Naive thymus-derived CD8-positive, alpha-beta T cell (primary cell): ENCODE measurements at regions not wholly inside any gene's neighbourhood (a gene's known extent, or its start where the extent isn't known, plus 50 kb on each side); places are given as distances from the start of the nearest gene placed in this dataset.

Source experiments
- ATAC-seq, 2 donors: fragments of 150-1000 bp; cut with Tn5 transposase in 1 of 2; sonication (Bioruptor Pico), chemical (Tn5 transposase) in 1 of 2; 1 replicate in 1 of 2; 2 replicates in 1 of 2; pipeline ENCODE4 v1.10.0; 2021; ENCODE audit warnings: mild to moderate bottlenecking in 2 of 2, moderate library complexity in 2 of 2
- POLR2A ChIA-PET: fragments of 350-600 bp; sonication (Branson Sonifier 250); formaldehyde crosslinking; loops from one replicate; lab custom pipeline; 2021; ENCODE audit warnings: antibody characterized with exemption; lab: Charles Lee
- DNase-seq, 10 donors: peaks; one replicate each; pipeline versions ENCODE4 v3.0.0 to v3.0.0-alpha.2; 2020 to 2022
- H3K27ac Mint-ChIP-seq, 10 donors: one replicate each; pipeline ENCODE4 v1.8.0; 2020 to 2022; ENCODE audit warnings: mild to moderate bottlenecking in 10 of 10, mixed read lengths in 10 of 10, moderate library complexity in 4 of 10, inconsistent platforms in 1 of 10
- H3K27me3 Mint-ChIP-seq, 5 donors: one replicate each; pipeline ENCODE4 v1.8.0; 2021 to 2022; ENCODE audit warnings: mixed read lengths in 5 of 5
- H3K36me3 Mint-ChIP-seq, 3 donors: one replicate each; pipeline ENCODE4 v1.8.0; 2020 to 2022; ENCODE audit warnings: mixed read lengths in 3 of 3, mild to moderate bottlenecking in 2 of 3, inconsistent platforms in 1 of 3
- H3K4me1 Mint-ChIP-seq, 4 donors: one replicate each; pipeline ENCODE4 v1.8.0; 2021 to 2022; ENCODE audit warnings: mixed read lengths in 4 of 4
- H3K4me3 Mint-ChIP-seq, 10 donors: one replicate each; pipeline ENCODE4 v1.8.0; 2020 to 2022; ENCODE audit warnings: mild to moderate bottlenecking in 10 of 10, mixed read lengths in 10 of 10, moderate library complexity in 6 of 10, inconsistent platforms in 1 of 10
- H3K9me3 Mint-ChIP-seq, 9 donors: one replicate each; pipeline ENCODE4 v1.8.0; 2020 to 2022; ENCODE audit warnings: mixed read lengths in 9 of 9, mild to moderate bottlenecking in 3 of 9, inconsistent platforms in 1 of 9, moderate library complexity in 1 of 9

DNA sequence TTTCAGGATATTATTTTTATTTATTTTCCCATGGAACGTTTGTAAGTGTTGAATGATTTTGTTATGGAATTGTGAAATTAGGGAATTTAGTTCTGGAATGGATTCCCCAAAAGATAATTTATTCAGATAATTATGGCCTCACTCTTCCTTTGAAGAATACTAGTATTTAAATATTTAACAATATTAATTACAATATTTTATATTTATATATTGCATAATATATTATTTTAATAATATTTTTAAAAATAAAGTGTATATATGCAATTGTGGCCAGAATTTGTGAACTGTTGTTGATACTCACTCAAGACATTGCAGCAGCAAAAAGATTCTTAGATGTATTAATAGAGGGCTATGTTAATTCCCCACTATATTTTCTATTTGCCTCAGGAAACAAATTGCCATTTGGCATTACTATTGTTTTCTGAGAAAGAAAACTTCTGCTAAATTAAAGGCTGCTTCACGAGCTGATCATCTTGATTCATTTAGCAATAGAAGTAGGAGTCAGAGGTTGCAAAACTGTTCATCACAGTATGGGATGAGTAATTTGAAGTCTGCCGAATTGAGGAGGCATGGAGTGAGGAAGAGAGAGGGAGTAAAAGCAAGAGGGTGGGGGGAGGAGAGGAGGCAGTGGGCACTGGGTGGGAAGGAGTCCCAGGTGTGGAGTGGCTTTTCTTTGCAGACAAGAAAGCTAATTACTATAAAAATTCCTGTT lies 729.2 kb downstream of the DHX35 start:
- peaks cover 0 to 5% (median 1%) of the 10 kb centered on the region in 5 donors for H3K27me3 Mint-ChIP-seq
- H3K9me3 Mint-ChIP-seq = peaks cover 0 to 8% (median 2%) of the 10 kb centered on the region in 9 donors
- ATAC-seq = no peak
- no peak for DNase-seq
- POLR2A ChIA-PET = no interaction called here
- H3K36me3 Mint-ChIP-seq = no peaks in the 10 kb centered on the region
- H3K4me1 Mint-ChIP-seq = no peaks in the 10 kb centered on the region
- H3K4me3 Mint-ChIP-seq = no peak overlapping the region
- no peak overlapping the region for H3K27ac Mint-ChIP-seq

DNA sequence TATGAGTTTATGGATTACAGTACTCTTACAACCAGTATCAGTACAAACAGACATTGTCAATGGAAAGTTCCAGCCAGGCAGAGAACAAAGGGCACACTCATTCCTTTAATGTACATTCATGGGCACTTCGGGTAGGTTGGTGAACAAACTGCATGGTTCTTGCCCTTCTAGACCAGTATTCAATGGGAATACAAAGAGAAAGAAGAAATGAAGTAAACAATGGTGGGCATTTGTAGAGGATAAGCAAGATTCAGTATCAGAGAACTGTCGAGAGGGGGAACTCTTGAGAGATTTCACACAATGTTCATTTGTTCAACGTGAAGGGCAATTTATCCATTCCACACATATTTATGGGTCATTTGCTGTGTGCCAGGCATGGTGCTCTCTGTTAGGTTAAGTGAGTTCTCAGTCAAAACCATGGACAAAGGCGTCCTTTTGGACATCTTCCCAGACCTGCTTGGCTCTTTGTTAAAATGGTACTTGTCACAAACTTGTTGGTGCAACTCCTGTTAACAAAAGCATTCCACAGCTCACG lies 714.8 kb downstream of the DHX35 start:
- peaks cover 0 to 6% (median 2%) of the 10 kb centered on the region in 5 donors for H3K27me3 Mint-ChIP-seq
- H3K36me3 Mint-ChIP-seq = no peaks in the 10 kb centered on the region
- no peak overlapping the region for H3K27ac Mint-ChIP-seq
- POLR2A ChIA-PET = no interaction called here
- no peaks in the 10 kb centered on the region for H3K4me1 Mint-ChIP-seq
- H3K9me3 Mint-ChIP-seq = peaks cover 0 to 20% (median 3%) of the 10 kb centered on the region in 9 donors
- DNase-seq = no peak
- no peak for ATAC-seq
- H3K4me3 Mint-ChIP-seq = no peak overlapping the region

DNA sequence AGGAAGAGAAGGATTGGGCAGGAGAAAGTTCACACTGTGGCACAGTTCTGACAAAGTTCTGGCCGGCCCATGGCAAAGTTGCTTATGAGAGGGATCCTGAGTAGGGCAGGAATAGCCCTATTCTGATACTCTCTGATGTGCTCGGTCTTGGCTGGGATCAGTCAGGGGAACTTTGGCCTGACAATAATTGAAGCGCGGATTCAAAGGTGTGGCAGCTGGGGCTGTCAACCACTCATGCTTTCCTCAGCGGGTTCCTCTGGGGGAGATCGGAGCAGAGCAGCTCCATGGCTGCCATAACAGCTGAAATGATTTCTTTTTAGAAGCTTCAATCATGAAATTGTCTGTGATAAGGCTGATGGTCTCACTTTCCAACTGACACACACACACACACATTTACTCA lies 714.1 kb downstream of the DHX35 start:
- POLR2A ChIA-PET = no interaction called here
- Mint-ChIP-seq H3K36me3 (no peaks in the 10 kb centered on the region), H3K27me3 (peaks cover 0 to 8% (median 2%) of the 10 kb centered on the region in 5 donors), H3K27ac (no peak overlapping the region), H3K4me3 (no peak overlapping the region), H3K4me1 (no peaks in the 10 kb centered on the region), H3K9me3 (peaks cover 0 to 20% (median 2%) of the 10 kb centered on the region in 9 donors)
- DNase-seq (no peak), ATAC-seq (no peak)

DNA sequence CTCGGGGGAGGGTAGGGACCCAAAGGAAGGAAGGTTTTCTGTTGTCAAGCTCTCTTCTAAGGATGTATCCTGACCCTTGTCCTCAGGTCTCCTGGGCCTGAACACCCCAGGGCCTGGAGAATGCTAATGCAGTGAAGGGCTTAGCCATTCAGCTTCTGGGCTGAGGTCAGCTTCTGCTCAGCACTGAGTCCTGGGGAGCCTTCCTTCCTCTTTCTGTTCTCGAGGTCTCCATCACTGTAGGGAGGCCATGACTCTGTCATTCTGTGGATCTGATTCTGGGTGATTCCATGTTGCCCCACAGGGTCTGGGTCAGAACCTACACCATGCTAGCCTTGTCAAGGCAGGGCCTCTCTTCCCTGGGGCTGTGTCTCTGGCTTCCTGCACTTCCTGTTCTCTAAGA lies 712.7 kb downstream of the DHX35 start:
- POLR2A ChIA-PET = no interaction called here
- H3K27me3 Mint-ChIP-seq = peaks cover 0 to 9% (median 0%) of the 10 kb centered on the region in 5 donors
- DNase-seq = no peak
- H3K4me3 Mint-ChIP-seq = no peak overlapping the region
- H3K27ac Mint-ChIP-seq = no peak overlapping the region
- no peaks in the 10 kb centered on the region for H3K36me3 Mint-ChIP-seq
- no peaks in the 10 kb centered on the region for H3K4me1 Mint-ChIP-seq
- ATAC-seq = no peak
- peaks cover 0 to 9% (median 0%) of the 10 kb centered on the region in 9 donors for H3K9me3 Mint-ChIP-seq

DNA sequence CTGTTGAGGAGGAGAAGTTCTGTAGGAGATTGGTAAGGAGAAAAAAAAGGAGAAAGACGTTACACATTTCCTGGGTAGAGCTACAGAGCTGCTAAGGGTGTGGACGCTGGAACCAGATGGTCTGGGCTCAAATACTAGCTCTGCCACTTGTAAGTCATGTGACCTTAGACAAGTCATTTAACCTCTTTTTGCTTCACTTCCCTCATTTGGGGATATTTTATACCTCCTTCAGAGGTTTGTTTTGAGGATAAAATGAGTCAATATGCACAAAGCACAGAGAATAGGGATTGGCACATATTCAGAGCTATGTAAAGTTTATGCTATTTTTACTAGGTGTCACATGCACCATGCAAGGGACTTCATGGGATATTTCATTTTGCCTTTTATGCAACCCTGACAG lies 708.8 kb downstream of the DHX35 start:
- Mint-ChIP-seq H3K4me1 (no peaks in the 10 kb centered on the region), H3K36me3 (no peaks in the 10 kb centered on the region), H3K4me3 (no peak overlapping the region), H3K9me3 (peaks cover 0 to 2% (median 0%) of the 10 kb centered on the region in 9 donors), H3K27me3 (peaks cover 0 to 9% (median 0%) of the 10 kb centered on the region in 5 donors), H3K27ac (no peak overlapping the region)
- DNase-seq (no peak), ATAC-seq (no peak)
- POLR2A ChIA-PET = no interaction called here

DNA sequence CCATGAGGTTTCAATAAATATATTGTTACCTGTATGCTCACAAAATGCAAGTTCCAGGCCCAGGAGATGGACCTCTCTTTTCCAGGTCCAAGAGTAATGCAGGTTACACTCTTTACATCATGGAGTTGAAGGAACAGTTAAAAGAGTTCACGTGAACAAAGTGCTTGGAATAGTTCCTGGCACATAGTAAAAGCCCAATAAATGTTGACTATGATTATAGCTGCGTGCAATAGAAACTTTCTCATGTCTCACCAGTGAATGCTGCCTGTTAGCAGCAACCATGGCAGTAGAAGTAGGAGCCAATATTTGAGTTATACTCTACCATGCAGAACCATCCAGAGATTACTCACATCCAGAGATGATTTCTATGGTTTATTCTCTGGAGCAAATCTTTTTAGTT lies 707.5 kb downstream of the DHX35 start:
- Mint-ChIP-seq H3K27me3 (peaks cover 0 to 18% (median 5%) of the 10 kb centered on the region in 5 donors), H3K9me3 (peaks cover 0 to 2% (median 0%) of the 10 kb centered on the region in 9 donors), H3K4me1 (no peaks in the 10 kb centered on the region), H3K36me3 (no peaks in the 10 kb centered on the region), H3K27ac (no peak overlapping the region), H3K4me3 (no peak overlapping the region)
- POLR2A ChIA-PET = no interaction called here
- DNase-seq = no peak
- no peak for ATAC-seq

DNA sequence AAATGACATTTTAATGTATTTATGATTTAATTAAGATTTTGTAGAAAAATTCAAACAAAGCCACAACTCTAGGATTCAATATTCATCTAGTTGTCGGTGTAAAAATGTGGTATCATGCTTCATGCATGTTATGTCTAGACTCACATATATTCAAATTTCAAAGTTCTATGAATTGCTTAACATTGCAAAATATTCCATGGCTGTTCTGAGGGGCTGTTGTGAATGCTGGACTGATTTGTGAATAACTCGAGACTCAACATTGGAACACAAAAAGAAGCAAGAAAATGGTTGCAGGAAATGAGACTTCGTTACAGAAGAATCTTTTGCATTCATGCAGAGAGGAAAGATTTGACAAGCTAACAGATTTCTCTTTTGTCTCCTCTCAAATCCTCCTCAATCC lies 705.9 kb downstream of the DHX35 start:
- ATAC-seq = no peak
- Mint-ChIP-seq H3K36me3 (no peaks in the 10 kb centered on the region), H3K4me3 (no peak overlapping the region), H3K27ac (no peak overlapping the region), H3K4me1 (no peaks in the 10 kb centered on the region), H3K27me3 (peaks cover 0 to 21% (median 7%) of the 10 kb centered on the region in 5 donors), H3K9me3 (peaks cover 0 to 3% (median 0%) of the 10 kb centered on the region in 9 donors)
- POLR2A ChIA-PET = no interaction called here
- DNase-seq = no peak

DNA sequence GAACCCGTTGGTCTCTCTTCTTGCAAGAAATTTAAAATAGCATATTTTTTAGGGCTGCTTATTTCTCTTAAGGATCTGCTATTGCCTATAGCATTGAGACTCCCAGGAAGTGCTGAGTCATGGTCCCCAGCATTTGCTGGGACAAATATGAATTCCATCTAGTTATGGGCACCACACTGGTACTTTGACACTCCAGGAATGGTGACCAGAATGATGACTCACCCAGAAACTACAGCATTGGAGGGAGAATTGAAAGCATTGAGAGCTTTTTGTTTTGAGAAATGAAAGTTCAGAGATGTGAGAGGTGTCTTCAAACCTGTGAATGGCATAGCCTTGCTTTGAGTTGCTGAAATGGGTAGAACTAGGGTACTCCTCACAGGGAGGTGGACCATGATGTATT lies 699.7 kb downstream of the DHX35 start:
- Mint-ChIP-seq H3K9me3 (peaks cover 0 to 9% (median 0%) of the 10 kb centered on the region in 9 donors), H3K27me3 (peaks cover 0 to 30% (median 9%) of the 10 kb centered on the region in 5 donors)
- DNase-seq = no peak

DNA sequence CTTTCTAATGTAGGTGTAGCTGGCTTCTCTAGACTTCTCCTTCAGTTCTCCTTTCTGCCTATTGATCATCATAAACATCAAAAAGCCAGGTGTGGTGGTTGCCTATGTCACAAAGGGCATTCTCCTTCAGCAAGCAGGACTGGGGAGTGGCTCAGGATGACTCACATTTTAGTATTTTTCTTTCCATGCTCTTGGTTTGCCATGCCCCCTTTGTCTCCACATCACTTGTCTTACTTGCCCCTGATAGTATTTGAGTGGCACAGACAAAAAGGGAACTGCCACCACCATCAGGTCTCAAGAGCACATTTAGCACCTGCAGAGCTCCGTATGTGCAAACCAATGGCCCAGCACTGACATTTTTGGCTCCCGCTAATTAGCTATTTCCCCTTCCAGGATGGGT lies 698.8 kb downstream of the DHX35 start:
- POLR2A ChIA-PET = no interaction called here
- Mint-ChIP-seq H3K27me3 (peaks cover 0 to 25% (median 9%) of the 10 kb centered on the region in 5 donors), H3K4me3 (no peak overlapping the region), H3K27ac (no peak overlapping the region), H3K36me3 (no peaks in the 10 kb centered on the region), H3K4me1 (no peaks in the 10 kb centered on the region), H3K9me3 (peaks cover 0 to 9% (median 0%) of the 10 kb centered on the region in 9 donors)
- ATAC-seq (no peak), DNase-seq (no peak)

More for the DNA sequence above, 699.7 kb downstream of the DHX35 start:
- no peak for ATAC-seq
- Mint-ChIP-seq H3K27ac (no peak overlapping the region), H3K36me3 (no peaks in the 10 kb centered on the region), H3K4me3 (no peak overlapping the region), H3K4me1 (no peaks in the 10 kb centered on the region)
- POLR2A ChIA-PET = no interaction called here

DNA sequence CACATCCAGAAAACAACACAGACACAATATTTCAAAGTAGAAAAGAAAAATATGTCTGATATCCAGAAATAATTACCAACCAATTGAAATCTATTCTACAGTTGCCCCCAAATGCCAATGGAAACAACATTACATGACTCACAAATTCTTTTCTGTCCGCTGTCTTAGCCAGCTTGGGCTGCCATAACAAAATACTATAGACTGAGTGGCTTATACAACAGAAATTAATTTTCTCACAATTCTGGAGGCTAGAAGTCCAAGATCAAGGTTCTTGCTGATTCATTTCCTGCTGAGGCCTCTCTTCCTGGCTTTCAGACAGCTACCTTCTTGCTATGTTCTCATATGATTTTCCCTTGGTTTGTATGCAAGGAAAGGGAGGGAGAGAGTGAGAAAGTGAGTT lies 698.1 kb downstream of the DHX35 start:
- Mint-ChIP-seq H3K27me3 (peaks cover 0 to 21% (median 8%) of the 10 kb centered on the region in 5 donors), H3K9me3 (peaks cover 0 to 9% (median 0%) of the 10 kb centered on the region in 9 donors), H3K4me1 (no peaks in the 10 kb centered on the region), H3K4me3 (no peak overlapping the region), H3K27ac (no peak overlapping the region), H3K36me3 (no peaks in the 10 kb centered on the region)
- ATAC-seq (no peak), DNase-seq (no peak)
- POLR2A ChIA-PET = no interaction called here

DNA sequence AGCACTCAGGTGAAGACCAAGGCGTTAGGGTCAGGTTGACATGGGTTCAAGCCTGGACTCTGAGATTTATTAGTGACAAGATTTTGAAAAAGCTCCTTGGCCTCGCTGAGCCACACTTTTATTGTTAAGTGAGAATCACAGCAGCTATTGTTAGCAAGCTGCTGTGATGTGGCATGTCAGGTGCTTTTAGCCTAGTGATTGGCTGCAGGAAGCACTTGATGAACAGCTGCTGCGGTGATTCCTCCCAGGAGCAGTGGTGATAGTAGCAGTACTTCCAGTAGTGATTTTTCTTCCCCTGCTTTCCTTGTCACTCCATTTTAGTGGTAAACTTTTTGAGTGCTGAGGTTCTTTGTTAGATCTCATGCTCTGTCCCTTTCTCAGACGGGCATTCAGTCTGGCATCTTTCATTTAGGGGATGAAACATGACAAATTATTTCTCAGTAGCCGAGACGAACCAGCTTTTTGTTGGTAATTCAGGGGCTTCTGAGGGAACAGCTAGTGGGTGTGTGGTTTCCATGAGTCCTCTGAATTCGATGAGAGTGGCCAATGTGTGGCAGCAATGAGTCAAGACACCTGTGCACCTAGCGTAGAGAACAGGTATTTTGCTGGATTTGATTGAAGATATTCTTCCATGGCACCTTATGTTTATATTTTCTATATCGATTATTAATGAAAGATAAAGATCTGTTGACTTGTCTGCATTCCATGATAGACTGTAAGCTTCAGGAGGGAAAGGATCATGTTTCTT lies 696.7 kb downstream of the DHX35 start:
- H3K4me1 Mint-ChIP-seq = no peaks in the 10 kb centered on the region
- no peak for ATAC-seq
- POLR2A ChIA-PET = no interaction called here
- no peak overlapping the region for H3K27ac Mint-ChIP-seq
- H3K36me3 Mint-ChIP-seq = no peaks in the 10 kb centered on the region
- DNase-seq = no peak
- peaks cover 0 to 16% (median 2%) of the 10 kb centered on the region in 5 donors for H3K27me3 Mint-ChIP-seq
- H3K4me3 Mint-ChIP-seq = no peak overlapping the region
- H3K9me3 Mint-ChIP-seq = peaks cover 0 to 9% (median 2%) of the 10 kb centered on the region in 9 donors

DNA sequence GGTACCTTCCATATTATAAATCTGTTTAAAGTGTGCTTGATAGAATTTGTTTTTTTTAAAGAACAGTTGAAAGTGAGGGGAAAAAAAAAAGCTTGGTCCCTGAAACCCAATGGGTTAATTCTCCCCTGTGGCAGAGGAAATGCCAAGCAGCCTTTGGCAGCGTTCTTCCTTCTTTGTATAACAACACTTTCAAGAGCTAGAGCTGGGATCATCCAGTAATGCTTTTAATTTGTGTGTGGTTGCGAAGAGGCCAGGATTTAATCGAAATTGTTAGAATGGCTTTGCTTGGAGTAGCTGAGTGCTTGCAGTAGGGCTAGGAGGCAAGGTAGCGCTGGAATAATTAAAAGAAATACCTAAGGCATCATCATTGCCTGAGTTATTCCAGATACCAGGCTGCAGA lies 692.0 kb downstream of the DHX35 start:
- no peaks in the 10 kb centered on the region for H3K4me1 Mint-ChIP-seq
- H3K27ac Mint-ChIP-seq = no peak overlapping the region
- ATAC-seq (no peak), DNase-seq (no peak)
- H3K4me3 Mint-ChIP-seq = no peak overlapping the region
- H3K36me3 Mint-ChIP-seq = no peaks in the 10 kb centered on the region
- peaks cover 0 to 5% (median 0%) of the 10 kb centered on the region in 9 donors for H3K9me3 Mint-ChIP-seq
- peaks cover 0 to 37% (median 9%) of the 10 kb centered on the region in 5 donors for H3K27me3 Mint-ChIP-seq
- POLR2A ChIA-PET = no interaction called here

DNA sequence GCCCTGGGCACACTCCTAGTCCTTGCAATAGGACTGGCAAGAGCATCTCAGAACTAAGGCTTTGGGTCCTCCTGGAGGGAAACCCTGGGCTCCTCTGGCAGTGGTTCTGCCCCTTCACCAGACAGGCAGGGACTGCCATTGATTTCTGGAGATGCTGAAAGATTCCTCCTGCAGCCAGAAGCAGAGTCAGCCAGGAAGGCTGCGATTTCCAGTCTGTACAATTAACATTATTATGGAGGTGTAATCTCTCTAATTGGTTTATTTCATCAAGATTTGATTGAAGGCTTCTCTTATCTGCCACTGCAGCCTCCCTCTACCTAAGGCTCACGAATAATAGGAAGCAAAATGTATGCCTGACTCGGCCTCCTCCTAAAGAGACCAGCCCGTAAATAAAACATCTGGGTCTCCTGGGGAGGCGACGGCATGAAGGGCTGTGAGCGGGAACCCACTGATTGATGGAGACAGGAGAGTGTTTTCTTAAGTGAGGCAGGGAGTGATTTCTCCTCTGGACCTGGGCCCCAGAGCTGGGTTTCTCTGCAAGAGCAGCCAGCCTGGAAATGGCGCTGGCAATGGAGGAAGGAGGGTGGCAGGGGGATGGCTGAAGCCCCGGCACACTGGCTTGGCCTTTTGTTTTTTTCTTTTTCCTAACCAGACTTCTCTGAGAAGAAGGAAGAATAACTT lies 689.6 kb downstream of the DHX35 start:
- peaks cover 0 to 40% (median 9%) of the 10 kb centered on the region in 5 donors for H3K27me3 Mint-ChIP-seq
- no peak for ATAC-seq
- POLR2A ChIA-PET = no interaction called here
- H3K9me3 Mint-ChIP-seq = peaks cover 0 to 5% (median 0%) of the 10 kb centered on the region in 9 donors
- no peak overlapping the region for H3K4me3 Mint-ChIP-seq
- no peaks in the 10 kb centered on the region for H3K4me1 Mint-ChIP-seq
- DNase-seq = no peak
- H3K27ac Mint-ChIP-seq = no peak overlapping the region
- no peaks in the 10 kb centered on the region for H3K36me3 Mint-ChIP-seq
